Activated naive CD8-positive, alpha-beta T cell treated with anti-CD3 and anti-CD28 coated beads, Interleukin-2, amount 10 ng/mL, durations not matched to agents 7 days and 5 days (primary cell): ENCODE measurements at regions not wholly inside any gene's neighbourhood (a gene's known extent, or its start where the extent isn't known, plus 50 kb on each side); places are given as distances from the start of the nearest gene placed in this dataset.
"Not testable (repeated sequence)": the region's sequence is repeated elsewhere in the genome, so short reads cannot be mapped to it uniquely, and the experiment has no call there.

Experiments
- ATAC-seq: fragments of 150-1000 bp; cut with Tn5 transposase; one replicate; pipeline ENCODE4 v1.10.0; 2021; ENCODE audit warnings: low read depth, moderate library complexity
- POLR2A ChIA-PET: fragments of 350-600 bp; sonication (Branson Sonifier 250); formaldehyde crosslinking; loops from one replicate; lab custom pipeline; 2021; ENCODE audit warnings: antibody characterized with exemption; lab: Charles Lee
- DNase-seq: peaks from one replicate; pipeline ENCODE4 v3.0.0; 2021
- H3K27ac Mint-ChIP-seq: one replicate; pipeline ENCODE4 v1.8.0; 2022; ENCODE audit warnings: mild to moderate bottlenecking, mixed read lengths
- H3K27me3 Mint-ChIP-seq: one replicate; pipeline ENCODE4 v1.8.0; 2022; ENCODE audit warnings: mild to moderate bottlenecking, moderate library complexity, mixed read lengths
- H3K36me3 Mint-ChIP-seq: one replicate; pipeline ENCODE4 v1.8.0; 2021; ENCODE audit warnings: mild to moderate bottlenecking, mixed read lengths
- H3K4me1 Mint-ChIP-seq: one replicate; pipeline ENCODE4 v1.8.0; 2021; ENCODE audit warnings: mixed read lengths
- H3K4me3 Mint-ChIP-seq: one replicate; pipeline ENCODE4 v1.8.0; 2022; ENCODE audit warnings: mild to moderate bottlenecking, moderate library complexity, mixed read lengths
- H3K9me3 Mint-ChIP-seq: one replicate; pipeline ENCODE4 v1.8.0; 2021; ENCODE audit warnings: mixed read lengths

DNA sequence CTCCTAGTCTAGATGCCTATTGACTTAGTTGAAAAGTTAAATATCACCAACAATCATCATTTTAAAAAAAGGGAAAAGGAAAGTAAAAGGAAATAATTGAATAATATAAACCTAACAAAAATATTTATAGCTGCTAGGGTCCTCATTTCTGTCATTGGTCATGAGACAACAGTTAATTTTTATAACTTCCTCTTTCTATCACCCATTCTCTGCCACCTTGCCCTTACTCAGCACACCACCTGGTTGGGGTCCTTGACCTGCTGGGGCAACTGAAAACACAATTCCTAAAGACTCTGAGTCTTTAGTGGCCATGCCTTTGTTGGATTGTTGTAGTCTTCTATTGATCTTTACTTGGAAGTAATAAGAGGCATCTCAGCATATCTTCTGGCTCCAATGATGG, 179.5 kb upstream of the MAST4 start:
- ATAC-seq (no peak), DNase-seq (no peak)
- no peaks in the 10 kb centered on the region for H3K9me3 Mint-ChIP-seq
- POLR2A ChIA-PET = no interaction called here
- H3K27me3 Mint-ChIP-seq = peaks cover 16% of the 10 kb centered on the region
- no peak overlapping the region for H3K27ac Mint-ChIP-seq
- no peaks in the 10 kb centered on the region for H3K36me3 Mint-ChIP-seq
- no peak overlapping the region for H3K4me3 Mint-ChIP-seq
- H3K4me1 Mint-ChIP-seq = no peaks in the 10 kb centered on the region

DNA sequence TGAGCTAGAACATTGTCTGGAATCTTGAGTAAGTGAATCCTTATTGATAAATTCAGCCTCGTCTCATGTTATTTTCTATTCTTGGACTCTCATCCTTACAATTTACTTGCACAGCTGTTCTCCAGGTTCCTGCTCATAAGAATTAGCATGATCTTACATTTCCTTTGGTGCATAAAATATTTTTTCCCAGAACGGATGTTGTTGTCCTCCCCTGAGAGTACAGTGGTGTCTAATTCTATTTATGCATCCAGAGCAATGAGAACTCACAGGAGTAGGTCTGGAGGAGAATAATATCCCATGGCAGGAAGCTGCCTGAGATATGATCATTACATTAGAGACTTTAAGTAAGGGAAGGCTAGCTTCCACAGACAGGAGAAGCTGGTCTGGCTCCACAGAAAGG, 178.4 kb upstream of the MAST4 start:
- no peak overlapping the region for H3K27ac Mint-ChIP-seq
- POLR2A ChIA-PET = no interaction called here
- ATAC-seq = no peak
- H3K27me3 Mint-ChIP-seq = peaks cover 16% of the 10 kb centered on the region
- no peak for DNase-seq
- no peaks in the 10 kb centered on the region for H3K36me3 Mint-ChIP-seq
- no peaks in the 10 kb centered on the region for H3K4me1 Mint-ChIP-seq
- H3K4me3 Mint-ChIP-seq = no peak overlapping the region
- H3K9me3 Mint-ChIP-seq = no peaks in the 10 kb centered on the region

- Mint-ChIP-seq H3K36me3 (no peaks in the 10 kb centered on the region), H3K9me3 (peaks cover 1% of the 10 kb centered on the region), H3K4me3 (no peak overlapping the region), H3K4me1 (no peaks in the 10 kb centered on the region), H3K27me3 (peaks cover 3% of the 10 kb centered on the region), H3K27ac (no peak overlapping the region)
- no peak for ATAC-seq
- DNase-seq = no peak
- POLR2A ChIA-PET = no interaction called here
These were observed 172.7 kb upstream of the MAST4 start for GRCh38 chr5:66423484-66423883.

DNA sequence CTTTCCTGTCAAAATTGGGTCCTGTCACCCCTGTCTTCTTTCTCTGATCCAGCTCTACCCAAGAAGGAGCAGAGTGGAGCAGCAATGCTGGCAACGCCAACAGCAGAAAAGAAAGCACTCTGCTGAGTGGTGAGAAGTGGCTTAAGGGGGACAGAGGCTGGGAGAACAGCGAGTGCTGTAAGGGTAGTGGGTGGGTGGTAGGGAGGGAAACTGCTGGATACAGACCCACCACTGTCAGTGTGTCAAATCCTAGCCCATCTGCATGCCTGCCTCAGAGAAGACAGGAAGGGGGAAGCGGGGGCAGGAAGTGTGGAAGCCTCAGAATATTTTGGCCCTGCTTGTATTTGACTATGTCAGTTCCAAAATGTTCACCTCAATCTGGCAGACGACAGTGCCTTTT, 170.4 kb upstream of the MAST4 start:
- Mint-ChIP-seq H3K9me3 (peaks cover 1% of the 10 kb centered on the region), H3K4me1 (no peaks in the 10 kb centered on the region), H3K4me3 (no peak overlapping the region), H3K36me3 (no peaks in the 10 kb centered on the region), H3K27me3 (peaks cover 5% of the 10 kb centered on the region), H3K27ac (no peak overlapping the region)
- no peak for DNase-seq
- ATAC-seq = no peak
- POLR2A ChIA-PET = no interaction called here

GRCh38 chr5:66426259-66427138, 169.7 kb upstream of the MAST4 start:
- no peak for DNase-seq
- Mint-ChIP-seq H3K27me3 (peaks cover 5% of the 10 kb centered on the region), H3K4me1 (no peaks in the 10 kb centered on the region), H3K27ac (no peak overlapping the region), H3K36me3 (no peaks in the 10 kb centered on the region), H3K4me3 (no peak overlapping the region), H3K9me3 (peaks cover 1% of the 10 kb centered on the region)
- ATAC-seq = no peak
- POLR2A ChIA-PET = no interaction called here

DNA sequence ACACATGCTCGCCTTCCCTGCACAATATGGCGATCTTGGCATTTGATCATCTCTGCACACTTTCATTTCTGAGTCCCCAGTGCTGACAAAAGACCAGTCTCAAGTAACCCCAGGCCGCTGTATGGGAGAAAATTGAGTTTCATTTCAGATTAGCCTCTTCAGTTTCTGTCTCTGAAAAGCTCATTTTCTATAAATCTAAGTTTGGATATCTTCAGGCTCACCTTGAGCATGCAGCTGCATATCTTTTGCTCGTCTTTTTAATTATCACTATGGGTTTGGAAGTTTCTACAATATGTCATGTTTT, 169.1 kb upstream of the MAST4 start:
- POLR2A ChIA-PET = no interaction called here
- DNase-seq = no peak
- Mint-ChIP-seq H3K4me1 (no peaks in the 10 kb centered on the region), H3K36me3 (no peaks in the 10 kb centered on the region), H3K27ac (no peak overlapping the region), H3K27me3 (peaks cover 5% of the 10 kb centered on the region), H3K9me3 (peaks cover 1% of the 10 kb centered on the region), H3K4me3 (no peak overlapping the region)
- no peak for ATAC-seq

- no peaks in the 10 kb centered on the region for H3K4me1 Mint-ChIP-seq
- no peak overlapping the region for H3K4me3 Mint-ChIP-seq
- peaks cover 5% of the 10 kb centered on the region for H3K27me3 Mint-ChIP-seq
- DNase-seq (no peak), ATAC-seq (no peak)
- POLR2A ChIA-PET = no interaction called here
- no peaks in the 10 kb centered on the region for H3K36me3 Mint-ChIP-seq
- peaks cover 2% of the 10 kb centered on the region for H3K9me3 Mint-ChIP-seq
- no peak overlapping the region for H3K27ac Mint-ChIP-seq
These were observed 159.5 kb upstream of the MAST4 start for GRCh38 chr5:66436721-66437120.

GRCh38 chr5:66438087-66438486, 158.1 kb upstream of the MAST4 start:
- Mint-ChIP-seq H3K9me3 (no peaks in the 10 kb centered on the region), H3K36me3 (no peaks in the 10 kb centered on the region), H3K4me3 (no peak overlapping the region), H3K4me1 (no peaks in the 10 kb centered on the region), H3K27ac (no peak overlapping the region), H3K27me3 (peaks cover 5% of the 10 kb centered on the region)
- DNase-seq = no peak
- ATAC-seq = no peak
- POLR2A ChIA-PET = no interaction called here

DNA sequence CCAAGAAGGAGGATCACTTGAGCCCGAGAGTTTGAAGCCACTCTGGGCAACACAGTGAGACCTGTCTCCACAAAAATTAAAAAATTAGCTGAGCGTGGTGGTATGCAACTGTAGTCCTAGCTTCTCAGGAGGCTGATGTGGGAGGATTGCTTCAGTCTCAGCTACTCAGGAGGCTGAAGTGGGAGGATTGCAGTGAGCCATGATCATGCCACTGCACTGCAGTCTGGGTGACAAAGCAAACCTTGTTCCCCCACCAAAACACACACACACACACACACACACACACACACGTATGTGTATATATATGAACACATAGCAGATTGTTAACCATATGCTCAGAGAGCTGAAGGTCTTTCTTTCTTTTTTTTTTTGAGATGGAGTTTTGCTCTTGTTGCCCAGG, 157.5 kb upstream of the MAST4 start:
- Mint-ChIP-seq H3K27ac (no peak overlapping the region), H3K4me3 (no peak overlapping the region), H3K9me3 (no peaks in the 10 kb centered on the region), H3K27me3 (peaks cover 5% of the 10 kb centered on the region), H3K36me3 (no peaks in the 10 kb centered on the region), H3K4me1 (no peaks in the 10 kb centered on the region)
- DNase-seq (no peak), ATAC-seq (no peak)
- POLR2A ChIA-PET = no interaction called here

GRCh38 chr5:66440202-66440680, 156.0 kb upstream of the MAST4 start:
- H3K4me1 Mint-ChIP-seq = no peaks in the 10 kb centered on the region
- H3K36me3 Mint-ChIP-seq = no peaks in the 10 kb centered on the region
- no peaks in the 10 kb centered on the region for H3K9me3 Mint-ChIP-seq
- no peak overlapping the region for H3K4me3 Mint-ChIP-seq
- H3K27ac Mint-ChIP-seq = no peak overlapping the region
- ATAC-seq (no peak), DNase-seq (no peak)
- POLR2A ChIA-PET = no interaction called here
- H3K27me3 Mint-ChIP-seq = peaks cover 5% of the 10 kb centered on the region

DNA sequence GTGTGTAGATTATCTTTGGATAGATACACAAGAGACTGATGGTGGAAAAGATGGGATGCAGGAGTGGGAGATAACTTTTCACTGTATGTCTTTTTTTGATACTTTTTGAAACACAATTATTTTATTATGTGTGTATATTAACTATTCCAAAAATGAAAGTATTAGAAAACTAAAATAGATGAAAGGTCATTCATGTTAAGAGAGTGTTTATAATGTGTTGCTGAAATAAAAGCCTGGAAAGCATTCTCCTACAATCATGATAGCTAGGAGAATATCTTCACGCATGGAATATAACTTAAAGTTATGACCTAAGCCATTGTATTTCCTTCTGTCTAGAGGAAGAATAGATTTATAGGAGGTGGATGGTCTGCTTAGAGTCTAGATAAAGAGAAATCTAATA, 154.8 kb upstream of the MAST4 start:
- Mint-ChIP-seq H3K27me3 (peaks cover 5% of the 10 kb centered on the region), H3K4me1 (no peaks in the 10 kb centered on the region), H3K27ac (no peak overlapping the region), H3K4me3 (no peak overlapping the region), H3K36me3 (no peaks in the 10 kb centered on the region), H3K9me3 (no peaks in the 10 kb centered on the region)
- no peak for ATAC-seq
- no peak for DNase-seq
- POLR2A ChIA-PET = no interaction called here

DNA sequence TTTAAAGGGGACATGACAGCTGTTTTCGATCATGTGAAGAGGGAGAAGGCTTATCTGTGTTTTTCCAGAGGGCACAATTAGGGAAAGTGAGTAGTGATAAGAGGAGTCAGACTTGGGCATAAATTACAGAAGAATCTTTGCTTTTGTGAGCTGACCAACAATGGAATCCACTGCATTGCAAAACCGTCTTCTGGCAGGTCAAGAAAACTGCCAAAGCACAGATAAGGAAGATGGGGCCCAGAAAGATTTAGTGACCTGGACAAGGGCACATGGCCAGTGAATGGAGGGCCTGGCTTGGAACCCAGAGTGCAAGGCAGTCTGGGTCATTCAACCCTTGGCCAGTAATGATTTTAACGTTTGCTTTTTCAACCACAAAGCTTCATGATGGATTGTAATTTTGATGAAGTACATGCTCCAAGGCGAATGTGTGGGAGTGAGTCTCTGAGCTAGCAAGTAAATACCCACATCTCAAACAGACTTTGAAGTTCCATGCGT, 153.2 kb upstream of the MAST4 start:
- Mint-ChIP-seq H3K4me1 (no peaks in the 10 kb centered on the region), H3K27me3 (peaks cover 5% of the 10 kb centered on the region), H3K9me3 (peaks cover 1% of the 10 kb centered on the region), H3K27ac (no peak overlapping the region), H3K4me3 (no peak overlapping the region), H3K36me3 (no peaks in the 10 kb centered on the region)
- no peak for DNase-seq
- POLR2A ChIA-PET = no interaction called here
- no peak for ATAC-seq

- no peak for ATAC-seq
- H3K27me3 Mint-ChIP-seq = peaks cover 5% of the 10 kb centered on the region
- POLR2A ChIA-PET = no interaction called here
- peaks cover 3% of the 10 kb centered on the region for H3K9me3 Mint-ChIP-seq
- H3K36me3 Mint-ChIP-seq = no peaks in the 10 kb centered on the region
- DNase-seq = no peak
- H3K27ac Mint-ChIP-seq = no peak overlapping the region
- no peak overlapping the region for H3K4me3 Mint-ChIP-seq
- H3K4me1 Mint-ChIP-seq = no peaks in the 10 kb centered on the region
These were observed 152.6 kb upstream of the MAST4 start for GRCh38 chr5:66443462-66444130.

DNA sequence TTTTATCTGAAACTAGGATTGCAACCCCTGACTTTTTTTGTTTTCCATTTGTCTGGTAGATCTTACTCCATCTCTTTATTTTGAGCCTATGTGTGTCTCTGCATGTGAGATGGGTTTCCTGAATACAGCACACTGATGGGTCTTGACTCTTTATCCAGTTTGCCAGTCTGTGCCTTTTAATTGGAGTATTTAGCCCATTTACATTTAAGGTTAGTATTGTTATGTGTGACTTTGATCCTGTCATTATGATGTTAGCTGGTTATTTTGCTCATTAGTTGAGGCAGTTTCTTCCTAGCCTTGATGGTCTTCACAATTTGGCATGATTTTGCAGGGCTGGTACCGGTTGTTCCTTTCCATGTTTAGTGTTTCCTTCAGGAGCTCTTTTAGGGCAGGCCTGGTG, 148.1 kb upstream of the MAST4 start:
- H3K4me3 Mint-ChIP-seq, POLR2A ChIA-PET, H3K27ac Mint-ChIP-seq, ATAC-seq, H3K4me1 Mint-ChIP-seq, H3K27me3 Mint-ChIP-seq, H3K36me3 Mint-ChIP-seq, DNase-seq: not testable (repeated sequence)
- peaks cover 11% of the 10 kb centered on the region for H3K9me3 Mint-ChIP-seq
